Posterior vena cava (tissue), 2 donors: ENCODE measurements at regions not wholly inside any gene's neighbourhood (a gene's known extent, or its start where the extent isn't known, plus 50 kb on each side); places are given as distances from the start of the nearest gene placed in this dataset.
A peak's percentile ranks its signal among the peaks of the same experiment; 100 is the strongest.
"Not testable (repeated sequence)": the region's sequence is repeated elsewhere in the genome, so short reads cannot be mapped to it uniquely, and the experiment has no call there.

Experiments used
- DNase-seq: peaks from one replicate; pipeline ENCODE4 v3.0.0-alpha.2; 2020; ENCODE audit warnings: low spot score
- intact Hi-C, 2 donors: fragments of 100-400 bp; cut with DNase I; formaldehyde crosslinking; loops; one replicate each; pipeline versions ENCODE4 v1.14.1 to v1.14.2; 2022 to 2023
- donor health status: DM: yes; HTN: yes; CAD: no.
- donor health status: DM: yes; HTN: yes; CAD: no.

GRCh38 chr5:30572279-30572678 is 621.2 kb upstream of the CDH6 start:
- no peak for DNase-seq
- intact Hi-C loops = no loop called here

- no peak for DNase-seq
- intact Hi-C loops = no loop called here
These were observed 631.7 kb upstream of the CDH6 start for GRCh38 chr5:30561771-30562170.

- no peak for DNase-seq
- intact Hi-C loops = no loop called here
These were observed 641.9 kb upstream of the CDH6 start for GRCh38 chr5:30551618-30552017.

- DNase-seq = no peak
- intact Hi-C loops = no loop called here
These were observed 644.7 kb upstream of the CDH6 start for GRCh38 chr5:30548580-30549305.

- intact Hi-C loops = loop anchor here in 1 of 2 donors (5.0 kb wide), 1 partner anchor 652 kb away; the partner anchor contains the start of gene CDH6
- no peak for DNase-seq
These were observed 653.3 kb upstream of the CDH6 start for GRCh38 chr5:30540150-30540549.

- DNase-seq = peak; percentile 89
- intact Hi-C loops = no loop called here
These were observed 654.4 kb upstream of the CDH6 start for GRCh38 chr5:30539004-30539634.

- intact Hi-C loops = no loop called here
- DNase-seq = no peak
These were observed 668.1 kb upstream of the CDH6 start for GRCh38 chr5:30525353-30525752.

- DNase-seq = no peak
- intact Hi-C loops = no loop called here
These were observed 669.1 kb upstream of the CDH6 start for GRCh38 chr5:30524428-30524827.

- intact Hi-C loops = no loop called here
- no peak for DNase-seq
These were observed 670.4 kb upstream of the CDH6 start for GRCh38 chr5:30523061-30523460.

GRCh38 chr5:30505014-30505886 is 688.2 kb upstream of the CDH6 start:
- no peak for DNase-seq
- intact Hi-C loops = no loop called here

- DNase-seq = no peak
- intact Hi-C loops = no loop called here
These were observed 691.2 kb upstream of the CDH6 start for GRCh38 chr5:30502277-30502676.

- no peak for DNase-seq
- intact Hi-C loops = no loop called here
These were observed 692.4 kb upstream of the CDH6 start for GRCh38 chr5:30501065-30501464.

- DNase-seq = no peak
- intact Hi-C loops = no loop called here
These were observed 693.0 kb upstream of the CDH6 start for GRCh38 chr5:30500513-30500912.

- intact Hi-C loops = no loop called here
- no peak for DNase-seq
These were observed 694.1 kb upstream of the CDH6 start for GRCh38 chr5:30499402-30499801.

GRCh38 chr5:30498972-30499371 is 694.5 kb upstream of the CDH6 start:
- intact Hi-C loops = no loop called here
- no peak for DNase-seq

- DNase-seq, intact Hi-C loops: not testable (repeated sequence)
These were observed 695.0 kb upstream of the CDH6 start for GRCh38 chr5:30498509-30498908.

- DNase-seq, intact Hi-C loops: not testable (repeated sequence)
These were observed 699.4 kb upstream of the CDH6 start for GRCh38 chr5:30494113-30494512.

- DNase-seq = no peak
- intact Hi-C loops = no loop called here
These were observed 714.4 kb upstream of the CDH6 start for GRCh38 chr5:30479104-30479503.

- no peak for DNase-seq
- intact Hi-C loops = no loop called here
These were observed 718.1 kb upstream of the CDH6 start for GRCh38 chr5:30475429-30475828.

- no peak for DNase-seq
- intact Hi-C loops = loop anchor here in 1 of 2 donors (2.0 kb wide), 1 partner anchor 39 kb away; no protein-coding TSS in a partner anchor
These were observed 723.8 kb upstream of the CDH6 start for GRCh38 chr5:30469691-30470090.
